ENCODE measurements at regions not wholly inside any gene's neighbourhood (a gene's known extent, or its start where the extent isn't known, plus 50 kb on each side); places are given as distances from the start of the nearest gene placed in this dataset.

- TF ChIP-seq MAX (IDR thresholded peaks at IDR 0.05): no peak
- no peak for TF ChIP-seq FOSL1 (IDR thresholded peaks at IDR 0.05; ENCODE audit: low read depth)
- no peak for TF ChIP-seq ZBTB33 (IDR thresholded peaks at IDR 0.05; ENCODE audit: extremely low read depth, insufficient replicate concordance, low read length)
- TF ChIP-seq SRF (IDR thresholded peaks at IDR 0.05; ENCODE audit: low read depth): no peak
- no peak for TF ChIP-seq POLR2A (IDR thresholded peaks at IDR 0.05; ENCODE audit: borderline replicate concordance, extremely low read depth, insufficient read depth, insufficient read length)
- TF ChIP-seq YY1 (IDR thresholded peaks at IDR 0.05; ENCODE audit: extremely low read depth, insufficient replicate concordance, low read depth, low read length): no peak
- no peak for TF ChIP-seq EZH2 (IDR thresholded peaks at IDR 0.05)
- TF ChIP-seq CEBPB (IDR thresholded peaks at IDR 0.05; ENCODE audit: low read depth): no peak
- TF ChIP-seq SP1 (IDR thresholded peaks at IDR 0.05; ENCODE audit: low read depth): no peak
- no peak for TF ChIP-seq EZH2phosphoT487 (IDR thresholded peaks at IDR 0.05; ENCODE audit: borderline replicate concordance)
- no peak for TF ChIP-seq CBX3 (IDR thresholded peaks at IDR 0.05; ENCODE audit: low read depth)
- TF ChIP-seq RAD21 (IDR thresholded peaks at IDR 0.05; ENCODE audit: low read depth): no peak
- no peak for TF ChIP-seq ZFX (IDR thresholded peaks at IDR 0.05)
- TF ChIP-seq ELF1 (IDR thresholded peaks at IDR 0.05; ENCODE audit: borderline replicate concordance, low read depth): no peak
- TF ChIP-seq JUND (IDR thresholded peaks at IDR 0.05): no peak
- TF ChIP-seq SIN3A (IDR thresholded peaks at IDR 0.05; ENCODE audit: low read depth): no peak
- no peak for TF ChIP-seq ZNF274 (IDR thresholded peaks at IDR 0.05; ENCODE audit: low read depth, low read length)
- no peak for TF ChIP-seq POLR2AphosphoS5 (IDR thresholded peaks at IDR 0.05; ENCODE audit: low read depth, low read length)
- Histone ChIP-seq H3K36me3 (ENCODE audit: control insufficient read depth in 1 of 2, insufficient read depth in 2 of 2, low read length in 2 of 2) (no peaks in the 10 kb centered on the region), H3K9ac (ENCODE audit: low read length) (no peak overlapping the region), H3K9me2 (ENCODE audit: insufficient read depth) (no peaks in the 10 kb centered on the region), H3K4me1 (ENCODE audit: control insufficient read depth in 1 of 2, insufficient read depth in 2 of 2, low read length in 2 of 2) (peaks cover 0 to 4% of the 10 kb centered on the region in 2 experiments; a peak in 1 of 4 replicates), H3K27me3 (ENCODE audit: insufficient read depth, low read length) (no peaks in the 10 kb centered on the region), H2AFZ (ENCODE audit: low read depth, low read length, poor library complexity, severe bottlenecking) (no peak overlapping the region), H3K9me3 (ENCODE audit: control insufficient read depth in 1 of 2, insufficient read depth in 1 of 2, low read depth in 1 of 2, low read length in 2 of 2) (no peaks in the 10 kb centered on the region), H3K27ac (ENCODE audit: low read depth, low read length) (no peak overlapping the region), H3K4me3 (replicated peaks in 1 of 2; ENCODE audit: low read depth in 1 of 2, low read length in 2 of 2) (no peak overlapping the region), H3K4me2 (ENCODE audit: low read length) (no peak overlapping the region), H4K20me1 (ENCODE audit: insufficient read depth) (no peaks in the 10 kb centered on the region), H3K79me2 (ENCODE audit: insufficient read depth, low read length) (no peaks in the 10 kb centered on the region)
- BruUV-seq (replicated peaks): no TSS peak
- ChIA-PET POLR2A (no interaction called here), RAD21 (ENCODE audit: low non-redundant PET in 1 of 2, low total read pairs in 2 of 2, uncharacterized antibody in 2 of 2, unreplicated experiment in 2 of 2) (no interaction called here), CTCF (no interaction called here)
- DNase-seq (ENCODE audit: low read depth, low spot score): no peak
- intact Hi-C loops (cut with micrococcal nuclease): no loop called here
- ATAC-seq: no peak
Observed at GRCh38 chr10:124164264-124164663, 70.9 kb upstream of the CHST15 start.
